ENCODE measurements at regions not wholly inside any gene's neighbourhood (a gene's known extent, or its start where the extent isn't known, plus 50 kb on each side); places are given as distances from the start of the nearest gene placed in this dataset.

DNA sequence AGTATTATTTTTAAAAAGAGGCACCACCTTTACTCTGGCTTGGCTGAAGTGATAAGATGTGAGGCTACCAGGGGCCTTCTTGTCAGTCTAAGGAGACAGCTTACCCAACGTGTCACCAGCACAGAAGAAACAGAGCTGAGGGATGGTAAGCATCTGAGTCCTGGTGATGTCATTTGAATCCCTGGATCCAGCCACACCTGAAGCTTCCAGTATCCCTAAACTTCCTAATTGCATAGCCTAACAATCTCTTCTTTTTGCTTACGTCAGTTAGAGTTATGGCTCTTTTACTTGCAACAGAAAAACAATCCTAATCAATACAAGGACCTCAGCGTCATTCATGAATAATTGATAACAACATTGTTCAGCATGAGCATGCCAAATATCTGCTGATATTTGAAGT, 436.6 kb downstream of the SHISA9 start:
- no TSS peak for BruUV-seq (replicated peaks)

More for the DNA sequence above, 436.6 kb downstream of the SHISA9 start:
- H3K27me3 ChIP-seq (ENCODE audit: control insufficient read depth in 2 of 2, insufficient read depth in 2 of 2, low read length in 2 of 2) = no peaks in the 10 kb centered on the region
- DNase-seq (ENCODE audit: low read depth, low spot score) (no peak), FAIRE-seq (no peak)
- H3K79me2 ChIP-seq (ENCODE audit: control insufficient read depth, insufficient read depth, low read length) = no peaks in the 10 kb centered on the region
- dilution Hi-C loops (cut with MboI; ENCODE audit: extremely low pct_ligation_motif_present, low sequenced_read_pairs) (no loop called here), intact Hi-C loops (cut with micrococcal nuclease) (no loop called here)
- H3K4me3 ChIP-seq (replicated peaks in 1 of 3; ENCODE audit: insufficient read depth in 1 of 3, low read depth in 1 of 3, low read length in 3 of 3) = no peak overlapping the region
- H3K27ac ChIP-seq (ENCODE audit: insufficient read depth, low read depth, low read length) = no peak overlapping the region
- no peak overlapping the region for H3K9ac ChIP-seq (replicated peaks; ENCODE audit: extremely low read depth, insufficient read depth, low read length)
- H3K9me1 ChIP-seq (replicated peaks; ENCODE audit: control insufficient read depth, extremely low read depth, insufficient read depth, low read length) = no peaks in the 10 kb centered on the region
- ChIA-PET CTCF (no interaction called here), POLR2A (no interaction called here)
- no peaks in the 10 kb centered on the region for H3K4me1 ChIP-seq (ENCODE audit: control insufficient read depth, extremely low read depth, insufficient read depth, low read length)
- H2AFZ ChIP-seq (ENCODE audit: low read depth, low read length) = no peak overlapping the region
- H4K20me1 ChIP-seq (replicated peaks; ENCODE audit: control insufficient read depth, extremely low read depth, insufficient read depth, low read length) = no peaks in the 10 kb centered on the region
- H3K9me3 ChIP-seq (replicated peaks; ENCODE audit: control insufficient read depth, insufficient read depth, low read length) = peaks cover 5% of the 10 kb centered on the region
- H3K4me2 ChIP-seq (ENCODE audit: insufficient read depth, low read length) = no peak overlapping the region
- H3K36me3 ChIP-seq (ENCODE audit: control insufficient read depth in 2 of 2, extremely low read depth in 1 of 2, insufficient read depth in 2 of 2, low read length in 2 of 2) = no peaks in the 10 kb centered on the region
- TF ChIP-seq, protein P1, sequence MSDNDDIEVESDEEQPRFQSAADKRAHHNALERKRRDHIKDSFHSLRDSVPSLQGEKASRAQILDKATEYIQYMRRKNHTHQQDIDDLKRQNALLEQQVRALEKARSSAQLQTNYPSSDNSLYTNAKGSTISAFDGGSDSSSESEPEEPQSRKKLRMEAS (IDR thresholded peaks at IDR 0.05; ENCODE audit: insufficient read depth, insufficient read length) = no peak
- TF ChIP-seq MYC (IDR thresholded peaks at IDR 0.05; ENCODE audit: low read depth, low read length) (no peak), GATA2 (IDR thresholded peaks at IDR 0.05; ENCODE audit: insufficient read depth, insufficient read length, low read depth, low read length) (no peak), FOS (IDR thresholded peaks at IDR 0.05; ENCODE audit: borderline replicate concordance, insufficient read depth, low read length) (no peak), POLR2AphosphoS5 (IDR thresholded peaks at IDR 0.05; ENCODE audit: insufficient read depth, low read depth, low read length) (no peak), JUN (IDR thresholded peaks at IDR 0.05; ENCODE audit: borderline replicate concordance, insufficient read depth, insufficient read length, low read depth) (no peak), POLR2A (IDR thresholded peaks at IDR 0.05; ENCODE audit: low read depth, low read length) (no peak), EZH2 (IDR thresholded peaks at IDR 0.05; ENCODE audit: borderline replicate concordance, low read depth, low read length, severe bottlenecking) (no peak)
- TF ChIP-seq, protein P2, sequence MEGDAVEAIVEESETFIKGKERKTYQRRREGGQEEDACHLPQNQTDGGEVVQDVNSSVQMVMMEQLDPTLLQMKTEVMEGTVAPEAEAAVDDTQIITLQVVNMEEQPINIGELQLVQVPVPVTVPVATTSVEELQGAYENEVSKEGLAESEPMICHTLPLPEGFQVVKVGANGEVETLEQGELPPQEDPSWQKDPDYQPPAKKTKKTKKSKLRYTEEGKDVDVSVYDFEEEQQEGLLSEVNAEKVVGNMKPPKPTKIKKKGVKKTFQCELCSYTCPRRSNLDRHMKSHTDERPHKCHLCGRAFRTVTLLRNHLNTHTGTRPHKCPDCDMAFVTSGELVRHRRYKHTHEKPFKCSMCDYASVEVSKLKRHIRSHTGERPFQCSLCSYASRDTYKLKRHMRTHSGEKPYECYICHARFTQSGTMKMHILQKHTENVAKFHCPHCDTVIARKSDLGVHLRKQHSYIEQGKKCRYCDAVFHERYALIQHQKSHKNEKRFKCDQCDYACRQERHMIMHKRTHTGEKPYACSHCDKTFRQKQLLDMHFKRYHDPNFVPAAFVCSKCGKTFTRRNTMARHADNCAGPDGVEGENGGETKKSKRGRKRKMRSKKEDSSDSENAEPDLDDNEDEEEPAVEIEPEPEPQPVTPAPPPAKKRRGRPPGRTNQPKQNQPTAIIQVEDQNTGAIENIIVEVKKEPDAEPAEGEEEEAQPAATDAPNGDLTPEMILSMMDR (IDR thresholded peaks at IDR 0.05; ENCODE audit: extremely low read depth in 1 of 2, insufficient read depth in 1 of 2, low read depth in 1 of 2, low read length in 2 of 2) = no peak

All from endothelial cell of umbilical vein (primary cell).